Ecto neural progenitor cell (in vitro differentiated cells): ENCODE measurements at regions not wholly inside any gene's neighbourhood (a gene's known extent, or its start where the extent isn't known, plus 50 kb on each side); places are given as distances from the start of the nearest gene placed in this dataset.

ENCODE experiments used
- DNase-seq: peaks from one replicate; pipeline ENCODE4 v3.0.0-alpha.2; 2018; ENCODE audit warnings: low spot score

DNA sequence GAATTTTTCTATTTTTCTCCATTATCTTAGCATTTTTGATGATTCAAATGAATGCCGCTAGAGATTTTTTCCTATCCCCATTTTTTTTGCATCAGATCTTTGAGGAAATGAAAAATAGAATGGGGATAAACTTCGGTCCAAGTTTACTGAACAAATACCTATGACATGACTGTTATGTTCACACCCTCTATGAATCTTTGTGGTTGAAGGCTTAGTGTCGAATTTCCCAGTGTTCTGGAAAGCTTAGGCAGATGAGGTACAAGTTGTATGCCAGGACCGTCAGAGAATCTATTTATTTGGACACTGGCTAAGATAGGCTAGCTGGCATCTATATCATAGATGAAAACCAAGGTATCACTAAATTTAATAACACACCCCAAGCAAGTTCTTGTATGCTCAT, 123.4 kb downstream of the SPCS3 start:
- no peak for DNase-seq

DNA sequence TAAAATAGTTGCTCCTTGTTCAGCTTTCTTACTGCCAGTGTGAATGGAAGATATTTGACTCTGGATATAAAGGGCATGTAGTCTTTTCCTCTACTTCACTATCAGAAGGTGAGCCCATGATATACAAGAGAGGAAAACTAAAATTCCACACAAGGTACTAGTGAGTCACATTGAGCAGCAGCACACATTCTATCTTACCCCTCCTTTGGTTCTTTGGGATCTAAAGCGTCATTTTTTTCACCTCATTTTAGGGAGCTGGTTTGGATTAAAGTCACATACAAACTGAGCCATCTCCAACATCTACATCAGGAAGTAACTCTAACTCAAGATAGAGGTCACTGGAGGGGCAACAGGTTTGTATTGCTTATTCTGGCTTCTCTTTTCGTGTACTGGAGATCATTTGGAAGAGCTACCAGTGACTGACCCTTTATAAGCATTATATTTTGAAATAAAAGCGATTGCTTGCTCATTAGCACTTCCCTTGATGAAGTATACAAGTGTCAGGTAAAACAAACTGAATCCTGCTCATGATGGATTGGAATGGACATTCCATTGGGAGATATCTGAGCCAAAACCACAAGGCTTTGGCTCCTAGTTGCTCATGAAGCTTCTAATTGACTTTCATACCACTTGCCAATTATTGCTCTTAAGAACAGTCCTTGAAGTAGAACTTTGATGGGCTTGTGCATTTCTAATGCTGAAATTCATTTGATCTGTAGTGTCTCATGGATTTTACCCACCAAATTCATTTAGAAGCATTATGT, 124.1 kb downstream of the SPCS3 start:
- DNase-seq, result no peak

DNA sequence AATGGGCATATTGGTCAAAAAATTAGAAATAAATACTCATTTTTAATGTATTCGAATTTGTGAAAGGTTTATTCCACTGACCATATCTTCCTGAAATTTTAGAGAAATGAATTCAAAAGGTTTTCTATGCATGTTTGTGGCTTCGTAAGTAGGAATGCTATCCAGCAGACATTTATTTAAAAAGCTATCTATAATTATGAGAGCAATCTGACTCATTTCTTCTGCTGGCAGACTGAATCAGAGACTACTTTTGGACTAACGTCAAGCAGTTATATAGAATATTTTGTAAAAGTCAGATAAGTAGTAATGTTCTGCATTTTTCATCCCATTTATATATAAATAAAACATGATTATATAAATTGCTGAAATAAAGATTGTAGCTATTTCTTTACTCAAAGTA, 125.0 kb downstream of the SPCS3 start:
- no peak for DNase-seq

DNA sequence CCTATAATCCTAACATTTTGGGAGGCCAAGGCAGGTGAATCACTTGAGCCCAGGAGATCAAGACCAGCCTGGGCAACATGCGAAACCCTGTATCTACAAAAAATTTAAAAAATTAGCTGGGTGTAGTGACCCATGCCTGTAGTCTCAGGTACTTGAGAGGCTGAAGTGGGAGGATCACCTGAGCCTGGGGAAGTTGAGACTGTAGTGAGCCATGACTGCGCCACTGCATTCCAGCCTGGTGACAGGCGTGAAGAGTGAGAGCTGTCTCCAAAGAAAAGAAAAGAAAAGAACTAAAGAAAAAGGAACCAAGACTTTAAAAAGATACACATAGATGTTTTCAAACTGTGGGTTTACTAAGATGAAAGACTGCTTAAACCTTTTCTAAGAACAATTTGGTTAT, 129.0 kb downstream of the SPCS3 start:
- DNase-seq, result no peak

DNA sequence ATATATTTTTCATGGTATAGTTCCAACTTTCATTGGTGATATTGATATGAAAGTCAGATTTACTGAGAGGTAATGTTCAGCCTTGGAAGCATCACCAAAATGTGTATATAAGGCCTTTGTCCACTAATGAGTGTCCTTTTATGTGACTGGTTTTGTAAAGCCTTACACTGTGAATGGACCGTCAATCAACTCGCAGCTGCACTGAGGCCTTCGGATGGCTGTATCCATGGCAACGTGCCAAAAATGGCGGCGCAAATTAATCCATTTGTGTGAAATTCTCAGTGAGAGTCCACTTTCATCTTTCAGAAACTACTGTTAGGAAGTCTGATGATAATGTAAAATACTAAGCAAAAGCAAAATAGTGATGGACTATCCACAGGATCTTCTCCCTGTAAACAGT, 131.7 kb downstream of the SPCS3 start:
- DNase-seq, result peak; percentile 65

DNA sequence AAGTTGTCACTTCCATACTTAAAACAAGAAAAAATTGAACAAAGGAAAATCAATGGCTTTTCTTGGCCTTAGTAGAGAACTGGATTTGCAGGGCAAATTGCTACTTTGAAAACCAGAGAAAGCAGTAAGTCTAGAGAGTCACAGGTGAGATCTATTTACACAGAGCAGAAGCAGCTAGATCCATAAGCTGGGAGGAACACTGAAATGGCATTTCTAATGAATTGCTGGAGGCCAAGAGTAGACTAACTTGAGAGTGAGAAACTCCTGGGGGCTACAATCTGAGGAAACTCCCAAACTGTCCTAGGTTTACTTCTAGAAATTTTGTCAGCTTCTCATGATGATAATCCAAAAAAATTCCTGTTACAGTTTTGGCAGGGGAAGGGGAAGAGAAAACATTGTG, 133.3 kb downstream of the SPCS3 start:
- DNase-seq, result no peak

DNA sequence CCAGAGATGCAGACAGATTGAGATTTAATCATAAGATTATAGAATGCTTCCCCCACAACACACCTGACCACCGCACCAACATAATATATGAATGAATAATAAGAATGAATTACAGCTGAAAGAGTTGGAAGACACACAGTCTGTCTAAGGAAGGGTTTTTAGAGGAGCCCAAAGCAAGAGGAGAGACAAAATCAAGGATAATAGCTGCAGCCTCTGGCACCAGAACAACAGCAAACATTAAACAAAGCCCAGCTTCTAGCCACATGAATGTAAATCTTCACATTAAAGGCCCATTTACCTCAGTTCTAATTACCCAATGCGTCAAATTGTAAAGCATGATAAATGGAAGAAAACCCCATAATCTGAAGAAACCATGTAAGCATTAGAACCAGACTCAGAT, 133.9 kb downstream of the SPCS3 start:
- DNase-seq, result no peak

DNA sequence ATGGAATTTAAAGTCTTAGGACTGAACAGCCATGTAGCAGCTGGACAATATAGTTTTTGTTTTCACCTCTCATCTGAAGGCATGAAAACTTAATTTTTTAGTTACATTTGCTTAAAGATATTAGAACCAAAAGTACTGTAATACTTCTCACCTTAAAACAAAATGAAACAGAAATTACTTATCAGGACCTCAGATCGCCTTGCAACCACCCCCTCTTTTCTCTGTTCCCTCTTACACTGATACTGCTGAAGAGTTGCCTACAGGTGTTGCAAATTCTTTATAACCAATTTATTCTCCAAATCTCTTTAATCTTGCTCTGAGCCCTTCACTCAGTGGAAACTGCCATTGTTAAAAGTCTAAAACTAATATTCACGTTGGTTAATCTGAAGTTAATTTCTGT, 145.0 kb downstream of the SPCS3 start:
- no peak for DNase-seq

DNA sequence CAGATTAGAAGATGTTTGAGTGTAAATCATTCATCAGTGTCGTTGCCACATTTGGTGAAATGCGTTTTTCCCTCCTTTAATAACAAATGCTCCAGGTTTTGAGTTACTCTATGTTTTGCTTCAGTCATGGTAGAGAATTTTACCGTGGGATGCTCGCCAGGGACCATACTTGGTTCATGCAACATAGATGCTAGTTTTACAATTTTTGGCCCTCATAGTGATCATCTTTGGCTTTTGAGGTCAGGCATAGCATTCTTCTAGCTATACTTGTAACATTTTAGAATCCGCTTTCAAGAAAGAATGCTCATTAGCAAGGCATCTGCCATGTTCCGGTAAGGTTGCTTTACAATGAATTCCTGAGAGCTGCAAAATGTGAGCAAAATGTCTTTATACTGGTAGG, 147.2 kb downstream of the SPCS3 start:
- no peak for DNase-seq

DNA sequence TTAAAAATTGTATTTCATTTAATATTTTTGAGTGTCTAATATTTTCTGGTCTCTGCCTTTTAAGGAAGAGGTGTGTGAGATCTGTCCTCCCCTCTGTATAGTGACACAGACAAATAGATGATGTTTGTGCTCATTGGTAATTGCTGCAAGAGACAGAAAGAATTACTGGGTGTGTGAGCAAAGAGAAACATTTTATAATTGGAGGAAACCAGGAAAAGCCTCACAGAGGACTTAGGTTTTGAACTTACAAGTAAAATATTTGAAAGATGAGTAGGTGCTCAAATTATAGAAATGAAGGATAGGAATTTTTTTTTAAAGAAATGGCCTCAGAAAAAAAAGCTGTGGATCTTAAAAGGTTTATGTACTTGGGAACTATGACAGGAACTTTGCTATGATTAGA, 149.8 kb downstream of the SPCS3 start:
- no peak for DNase-seq

DNA sequence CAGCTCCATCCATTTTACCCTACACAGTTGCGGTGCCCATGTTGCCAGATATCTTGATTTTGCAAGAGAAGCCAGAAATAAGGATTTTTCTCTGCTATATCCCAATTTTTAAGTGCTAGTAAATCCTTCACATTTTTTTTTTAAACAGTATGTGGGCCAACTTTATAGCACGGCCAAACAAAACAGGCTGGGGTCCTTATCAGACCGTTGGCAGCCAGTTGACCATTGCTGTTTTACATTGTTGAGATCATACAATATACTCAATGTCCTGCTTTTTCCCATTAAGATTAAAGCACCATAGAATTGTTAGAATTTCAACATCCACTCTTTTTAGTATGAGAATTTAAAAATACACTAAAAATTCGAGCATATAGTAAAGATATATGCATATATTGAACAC, 150.9 kb downstream of the SPCS3 start:
- DNase-seq, result no peak

DNA sequence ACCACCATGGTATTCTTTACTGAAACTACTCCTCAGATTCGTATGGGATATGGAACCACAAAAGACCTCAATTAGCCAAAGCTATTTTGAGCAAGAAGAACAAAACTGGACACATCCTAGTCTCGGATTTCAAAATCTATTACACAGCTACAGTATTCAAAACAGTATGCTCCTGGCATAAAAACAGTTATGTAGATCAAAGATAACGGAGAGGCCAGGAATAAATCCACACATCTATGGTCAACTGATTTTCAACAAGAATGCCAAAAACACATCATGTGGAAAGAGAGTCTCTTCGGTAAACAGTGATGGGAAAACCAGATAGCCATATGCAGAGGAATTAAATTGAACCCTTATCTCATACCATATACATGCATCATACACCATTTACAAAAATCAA, 155.3 kb downstream of the SPCS3 start:
- no peak for DNase-seq

DNA sequence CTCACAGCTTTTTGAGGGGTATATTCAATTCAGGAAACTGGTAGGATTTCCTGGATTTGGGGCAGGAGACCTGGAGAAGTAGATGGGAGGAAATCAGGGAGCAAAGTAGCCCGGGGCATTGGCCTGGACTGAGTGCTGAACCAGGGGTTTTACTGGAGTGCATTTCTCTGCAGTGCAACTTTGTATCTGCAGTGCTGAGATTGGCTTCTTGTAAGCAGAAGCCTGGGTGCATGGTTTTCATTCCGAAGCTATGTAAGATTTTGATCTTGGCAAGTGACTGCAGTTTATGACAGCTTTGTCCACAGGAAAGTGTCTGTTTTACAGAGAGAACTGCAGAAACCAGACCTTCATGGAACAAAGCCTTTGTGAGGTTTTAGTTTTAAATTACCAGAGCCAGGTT, 158.3 kb downstream of the SPCS3 start:
- no peak for DNase-seq

DNA sequence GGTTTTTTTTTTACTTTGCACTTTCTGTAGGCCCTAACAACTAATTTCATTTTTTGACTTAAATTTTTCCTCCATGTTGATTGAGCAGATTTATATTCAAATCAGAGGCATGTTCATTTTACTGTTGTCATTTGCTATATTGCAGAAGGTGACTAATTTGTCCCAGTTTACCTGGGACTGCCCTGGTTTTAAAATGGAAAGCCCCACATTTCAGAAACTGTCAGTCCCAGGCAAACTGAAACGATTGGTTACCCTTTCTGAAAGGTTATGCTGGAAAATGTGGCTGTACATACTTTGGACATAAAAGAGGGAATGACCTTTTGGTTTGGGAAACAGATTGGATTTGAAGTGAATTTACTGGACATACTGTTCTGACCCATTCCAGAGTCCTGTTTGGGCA, 160.0 kb downstream of the SPCS3 start:
- no peak for DNase-seq

DNA sequence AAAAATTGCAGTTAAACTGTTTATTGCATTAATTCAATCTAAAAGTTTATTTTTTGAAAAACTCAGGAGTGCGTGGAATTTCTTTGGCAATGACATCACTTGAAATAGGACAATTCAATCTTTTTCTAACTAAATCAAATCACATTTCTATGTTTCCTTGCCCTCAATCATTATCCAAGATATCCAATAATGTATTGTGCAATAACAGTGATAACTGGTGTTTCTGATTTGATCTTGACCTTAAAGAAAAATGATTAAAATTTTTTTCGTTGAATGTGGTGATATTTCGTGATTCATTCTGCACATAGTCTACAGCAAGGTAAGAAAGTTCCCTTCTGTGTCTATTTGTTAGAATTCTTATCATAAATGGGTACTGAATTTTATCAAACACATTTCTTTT, 163.2 kb downstream of the SPCS3 start:
- DNase-seq, result no peak

DNA sequence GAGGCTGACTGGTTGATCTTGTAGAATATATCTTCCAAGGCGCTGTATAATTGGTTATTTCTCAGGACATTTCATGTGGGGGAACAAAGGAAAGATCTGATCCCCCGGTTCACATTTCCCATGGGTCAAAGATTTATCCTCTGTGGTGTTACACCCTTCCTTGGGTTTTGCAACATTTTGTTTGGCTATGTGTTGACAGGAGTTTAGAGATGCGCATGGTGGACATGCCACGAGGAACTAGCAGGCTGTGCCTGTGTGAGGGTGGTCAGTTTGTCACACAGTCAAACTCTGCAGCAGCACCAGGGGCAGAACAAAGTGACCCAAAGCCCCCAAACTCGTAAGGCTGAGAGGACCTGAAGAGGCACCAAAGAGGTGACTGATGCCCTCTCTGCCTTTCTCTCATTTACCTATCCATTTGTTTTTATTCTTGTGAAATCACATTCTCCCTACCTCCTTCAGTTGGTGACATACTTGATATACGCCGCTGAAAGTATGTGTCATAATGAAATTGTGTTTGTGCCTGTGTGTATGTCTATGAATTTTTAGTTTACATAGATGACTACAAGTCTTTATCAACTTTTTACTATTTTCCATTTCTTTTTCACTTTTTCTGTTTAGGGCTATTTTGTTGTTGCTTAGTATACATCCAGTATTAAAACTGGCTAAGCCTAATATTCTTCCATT, 164.7 kb downstream of the SPCS3 start:
- no peak for DNase-seq

DNA sequence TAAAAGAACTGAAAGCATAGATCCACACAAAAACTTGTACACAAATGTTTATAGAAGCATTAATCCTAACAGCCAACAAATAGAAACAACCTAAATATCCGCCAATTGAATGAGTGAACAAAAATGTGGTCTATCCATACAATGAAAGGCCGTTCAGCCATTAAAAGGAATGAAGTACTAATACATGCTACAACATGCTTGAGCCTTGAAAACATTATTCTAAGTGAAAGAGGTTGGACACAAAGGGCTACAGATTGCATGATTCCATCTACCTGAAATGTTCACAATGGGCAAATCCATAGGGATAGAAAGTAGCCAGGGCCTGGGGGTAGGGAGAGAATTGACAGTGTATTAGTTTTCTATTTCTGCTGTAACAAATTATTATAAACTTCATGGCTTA, 169.2 kb downstream of the SPCS3 start:
- no peak for DNase-seq

DNA sequence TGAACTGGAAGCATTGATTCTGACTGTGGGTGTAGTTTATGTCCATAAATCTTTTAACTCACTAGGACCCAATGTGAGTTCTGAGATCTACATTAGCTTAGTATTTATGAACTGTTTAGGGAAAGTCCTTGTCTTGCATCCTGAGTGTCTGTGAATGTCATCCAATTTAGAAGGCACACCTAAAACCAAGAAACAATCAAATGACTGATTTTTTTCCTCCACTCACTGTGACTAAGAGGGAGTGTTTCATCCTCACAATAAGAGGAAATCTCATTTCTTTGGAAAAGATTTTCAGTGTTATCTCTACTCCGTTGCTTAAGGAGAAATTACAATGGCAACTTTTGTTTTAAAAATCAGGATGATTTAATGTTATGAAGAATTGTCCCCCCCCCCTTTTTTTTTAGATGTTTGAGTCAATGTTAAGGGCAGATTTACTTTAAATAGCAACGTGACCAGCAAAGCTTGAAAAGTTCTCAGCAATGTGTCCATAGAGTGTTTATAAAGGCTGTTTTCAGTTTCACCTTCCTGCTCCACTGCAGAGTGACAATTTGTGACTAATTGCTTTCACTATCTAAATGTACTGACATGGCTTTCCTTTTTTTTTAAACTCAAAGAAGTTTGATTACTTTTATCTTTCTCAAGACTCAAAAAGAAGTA, 173.0 kb downstream of the SPCS3 start:
- DNase-seq, result no peak

DNA sequence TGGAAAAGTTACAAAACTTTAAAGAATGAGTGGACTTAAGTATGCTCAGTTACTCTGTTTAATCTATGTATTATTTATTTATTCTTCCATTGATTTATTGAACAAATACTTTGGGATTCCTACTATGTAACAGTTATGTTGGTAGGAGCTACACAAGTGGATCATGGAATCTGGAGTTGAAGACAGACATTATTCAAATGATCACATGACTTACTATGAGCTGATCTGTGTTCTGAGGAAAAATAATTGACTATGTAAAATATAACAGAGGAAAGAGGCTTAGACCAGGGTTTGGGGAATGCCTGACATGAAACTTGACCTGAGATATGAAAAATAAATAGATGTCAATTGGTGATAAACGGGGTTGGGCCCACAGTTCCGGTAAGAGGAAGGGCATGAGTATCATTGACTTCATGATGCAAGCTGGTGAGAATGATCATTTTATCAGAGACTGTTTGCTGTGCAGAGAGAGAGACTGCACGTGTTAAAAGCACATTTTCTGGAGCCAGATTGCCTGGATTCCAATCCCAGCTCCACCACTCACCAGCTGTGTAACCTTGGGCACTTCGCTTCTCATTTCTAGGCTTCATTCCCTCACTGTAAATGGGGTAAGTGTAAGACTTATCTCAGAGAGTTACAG, 179.0 kb downstream of the SPCS3 start:
- no peak for DNase-seq

DNA sequence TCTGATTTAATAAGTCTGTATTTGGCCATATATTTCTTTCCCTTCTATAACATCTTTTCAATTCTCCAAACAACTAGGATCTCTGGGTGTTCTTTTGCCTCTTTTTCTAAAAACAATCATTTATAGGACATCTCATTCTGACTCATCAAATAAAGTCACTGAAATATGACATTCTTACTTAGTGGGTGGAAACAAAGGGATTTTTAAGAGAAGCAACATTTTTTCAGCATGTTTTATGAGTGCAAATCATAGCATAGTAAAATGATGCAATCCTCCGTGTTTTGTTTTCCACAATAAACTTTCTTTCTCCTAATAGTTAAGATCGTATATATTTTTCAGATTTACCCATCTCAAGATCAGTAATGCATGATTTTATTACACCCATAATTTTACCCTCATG, 179.8 kb downstream of the SPCS3 start:
- DNase-seq, result no peak

DNA sequence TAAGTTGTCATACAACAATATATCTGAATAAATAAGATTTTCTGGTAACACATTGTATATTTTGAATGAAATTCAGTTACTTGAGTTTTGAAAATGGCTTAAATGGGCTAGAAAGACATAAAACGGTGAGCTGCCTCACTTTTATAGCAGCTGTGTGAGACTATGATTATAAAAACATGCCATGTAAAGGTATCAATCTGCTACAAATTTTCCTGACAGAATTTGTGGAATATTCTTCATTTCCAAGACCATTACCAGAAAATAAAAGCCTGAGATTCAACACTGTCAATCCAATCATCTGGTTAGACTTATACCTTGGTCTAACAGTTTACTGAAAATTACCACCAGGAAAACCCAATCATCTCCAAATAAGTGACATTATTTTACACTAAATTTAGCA, 181.1 kb downstream of the SPCS3 start:
- no peak for DNase-seq

DNA sequence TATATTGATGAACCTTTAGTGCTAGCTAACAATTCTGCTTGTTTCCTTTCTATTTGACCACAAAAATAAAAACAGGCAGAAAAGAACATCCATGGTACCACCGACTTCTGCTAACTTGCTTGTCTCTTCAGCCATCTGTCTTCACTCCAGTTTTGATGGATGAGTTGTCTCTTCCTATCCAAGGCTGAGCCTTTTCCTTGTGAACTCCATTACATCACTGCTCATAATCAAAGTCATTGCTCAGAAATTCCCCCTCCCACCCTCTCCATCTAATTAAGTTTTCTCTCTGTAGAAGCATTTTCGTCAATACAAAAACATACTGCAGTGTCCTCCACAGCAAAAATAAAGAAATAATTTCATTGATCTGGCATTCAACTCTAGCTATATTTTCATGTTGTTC, 184.4 kb downstream of the SPCS3 start:
- DNase-seq, result no peak
